ENCODE measurements at regions not wholly inside any gene's neighbourhood (a gene's known extent, or its start where the extent isn't known, plus 50 kb on each side); places are given as distances from the start of the nearest gene placed in this dataset. TPM values are rescaled to one million over a fixed set of nuclear protein-coding genes. Genes with fewer than 3 reads are reported as not detected.

Small RNA genes in the stretch of these regions (small RNA-seq; reads per million reads assigned to genes)
- gene RNA5SP486 (0.07 reads per million), gene RNU7-144P (not detected), gene RNU7-92P (not detected)
